Suprapubic skin (tissue), 3 donors: ENCODE measurements at regions not wholly inside any gene's neighbourhood (a gene's known extent, or its start where the extent isn't known, plus 50 kb on each side); places are given as distances from the start of the nearest gene placed in this dataset.

Experiments
- EP300 ChIP-seq: sonication (generic); formaldehyde crosslinking; IDR thresholded peaks from one replicate; pipeline ENCODE4 v1.6.1; 2017; ENCODE audit warnings: antibody characterized with exemption
- POLR2A ChIP-seq, 2 donors: fragments of 450-650 bp; IDR thresholded peaks; one replicate each; pipeline ENCODE4 v1.6.1; 2017; ENCODE audit warnings: antibody characterized with exemption in 2 of 2, mild to moderate bottlenecking in 2 of 2, moderate library complexity in 2 of 2
- TF ChIP-seq, protein P1 (sequence below), 2 donors: fragments of 200-600 bp in 1 of 2; fragments of 450-650 bp in 1 of 2; sonication (generic) in 1 of 2; IDR thresholded peaks; one replicate each; pipeline ENCODE4 v1.5.1; 2016 to 2019; ENCODE audit warnings: antibody characterized with exemption in 2 of 2, mild to moderate bottlenecking in 1 of 2, moderate library complexity in 1 of 2

DNA sequence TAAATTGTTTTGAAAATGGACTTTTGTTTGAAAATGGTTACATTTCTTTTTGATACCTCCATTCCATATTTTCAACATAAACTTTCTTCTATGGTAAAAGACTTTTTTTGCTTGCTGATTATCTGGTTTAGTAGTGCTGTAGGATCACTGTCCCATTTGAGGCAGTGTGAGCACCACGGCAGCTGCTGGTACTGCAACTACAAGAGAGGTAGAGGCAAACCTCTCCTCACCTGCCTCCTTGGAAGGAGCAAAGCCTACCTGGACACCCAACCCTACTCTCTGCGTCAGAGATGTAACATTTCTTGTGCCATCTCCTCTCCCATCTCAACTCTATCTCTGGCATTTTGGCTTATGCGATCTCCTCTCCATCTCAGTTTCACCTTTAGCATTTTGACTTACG, 460.1 kb downstream of the SHQ1 start:
- TF ChIP-seq, protein P1, sequence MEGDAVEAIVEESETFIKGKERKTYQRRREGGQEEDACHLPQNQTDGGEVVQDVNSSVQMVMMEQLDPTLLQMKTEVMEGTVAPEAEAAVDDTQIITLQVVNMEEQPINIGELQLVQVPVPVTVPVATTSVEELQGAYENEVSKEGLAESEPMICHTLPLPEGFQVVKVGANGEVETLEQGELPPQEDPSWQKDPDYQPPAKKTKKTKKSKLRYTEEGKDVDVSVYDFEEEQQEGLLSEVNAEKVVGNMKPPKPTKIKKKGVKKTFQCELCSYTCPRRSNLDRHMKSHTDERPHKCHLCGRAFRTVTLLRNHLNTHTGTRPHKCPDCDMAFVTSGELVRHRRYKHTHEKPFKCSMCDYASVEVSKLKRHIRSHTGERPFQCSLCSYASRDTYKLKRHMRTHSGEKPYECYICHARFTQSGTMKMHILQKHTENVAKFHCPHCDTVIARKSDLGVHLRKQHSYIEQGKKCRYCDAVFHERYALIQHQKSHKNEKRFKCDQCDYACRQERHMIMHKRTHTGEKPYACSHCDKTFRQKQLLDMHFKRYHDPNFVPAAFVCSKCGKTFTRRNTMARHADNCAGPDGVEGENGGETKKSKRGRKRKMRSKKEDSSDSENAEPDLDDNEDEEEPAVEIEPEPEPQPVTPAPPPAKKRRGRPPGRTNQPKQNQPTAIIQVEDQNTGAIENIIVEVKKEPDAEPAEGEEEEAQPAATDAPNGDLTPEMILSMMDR (IDR thresholded peaks at IDR 0.05): no peak
- TF ChIP-seq POLR2A (IDR thresholded peaks at IDR 0.05): no peak
- TF ChIP-seq EP300: no peak
